ENCODE measurements at regions not wholly inside any gene's neighbourhood (a gene's known extent, or its start where the extent isn't known, plus 50 kb on each side); places are given as distances from the start of the nearest gene placed in this dataset.
"Not testable (repeated sequence)": the region's sequence is repeated elsewhere in the genome, so short reads cannot be mapped to it uniquely, and the experiment has no call there.

DNA sequence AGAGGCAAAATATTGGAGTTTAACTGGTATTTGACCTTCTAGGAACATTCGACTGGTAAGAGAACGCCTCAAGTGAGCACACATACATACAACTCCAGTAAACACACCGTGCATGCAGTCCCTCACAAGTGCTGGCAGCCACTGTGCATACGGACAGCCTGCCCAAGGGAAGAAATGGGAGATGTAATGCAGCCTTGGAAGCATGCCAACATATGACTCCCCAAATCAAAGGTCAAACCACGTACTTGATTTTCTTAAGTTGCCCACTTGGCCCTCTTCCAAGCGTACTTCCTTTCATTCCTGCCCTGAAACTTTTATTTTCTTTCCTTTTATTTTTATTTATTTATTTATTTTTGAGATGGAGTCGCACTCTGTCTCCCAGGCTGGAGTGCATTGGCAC, 206.6 kb downstream of the SPRY1 start:
- no peaks in the 10 kb centered on the region for H3K27me3 ChIP-seq (ENCODE audit: insufficient read depth, low read length)
- H3K4me1 ChIP-seq (ENCODE audit: insufficient read depth, low read length): peaks cover 4% of the 10 kb centered on the region
- no peaks in the 10 kb centered on the region for H3K9me3 ChIP-seq (ENCODE audit: insufficient read depth, low read depth, low read length)
- no peak overlapping the region for H3K4me3 Mint-ChIP-seq (ENCODE audit: unreplicated experiment)
- H2AFZ ChIP-seq (ENCODE audit: low read depth, low read length): no peak overlapping the region
- no peak for TF ChIP-seq EZH2 (IDR thresholded peaks at IDR 0.05; ENCODE audit: insufficient read depth, low read length)
- TF ChIP-seq, protein P1, sequence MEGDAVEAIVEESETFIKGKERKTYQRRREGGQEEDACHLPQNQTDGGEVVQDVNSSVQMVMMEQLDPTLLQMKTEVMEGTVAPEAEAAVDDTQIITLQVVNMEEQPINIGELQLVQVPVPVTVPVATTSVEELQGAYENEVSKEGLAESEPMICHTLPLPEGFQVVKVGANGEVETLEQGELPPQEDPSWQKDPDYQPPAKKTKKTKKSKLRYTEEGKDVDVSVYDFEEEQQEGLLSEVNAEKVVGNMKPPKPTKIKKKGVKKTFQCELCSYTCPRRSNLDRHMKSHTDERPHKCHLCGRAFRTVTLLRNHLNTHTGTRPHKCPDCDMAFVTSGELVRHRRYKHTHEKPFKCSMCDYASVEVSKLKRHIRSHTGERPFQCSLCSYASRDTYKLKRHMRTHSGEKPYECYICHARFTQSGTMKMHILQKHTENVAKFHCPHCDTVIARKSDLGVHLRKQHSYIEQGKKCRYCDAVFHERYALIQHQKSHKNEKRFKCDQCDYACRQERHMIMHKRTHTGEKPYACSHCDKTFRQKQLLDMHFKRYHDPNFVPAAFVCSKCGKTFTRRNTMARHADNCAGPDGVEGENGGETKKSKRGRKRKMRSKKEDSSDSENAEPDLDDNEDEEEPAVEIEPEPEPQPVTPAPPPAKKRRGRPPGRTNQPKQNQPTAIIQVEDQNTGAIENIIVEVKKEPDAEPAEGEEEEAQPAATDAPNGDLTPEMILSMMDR (IDR thresholded peaks at IDR 0.05; ENCODE audit: insufficient read depth, low read depth, low read length): no peak
- FAIRE-seq (no peak), DNase-seq (ENCODE audit: low read depth) (peak; percentile 42)
- H3K4me3 ChIP-seq (ENCODE audit: insufficient read depth, low read depth, low read length): no peak overlapping the region
- no peak overlapping the region for H3K27ac Mint-ChIP-seq (ENCODE audit: unreplicated experiment)
- H3K9ac ChIP-seq (ENCODE audit: low read length): no peak overlapping the region
- H3K9me3 Mint-ChIP-seq (ENCODE audit: unreplicated experiment): peaks cover 4% of the 10 kb centered on the region
- no peaks in the 10 kb centered on the region for H3K36me3 ChIP-seq (ENCODE audit: insufficient read depth, low read length)
- no peaks in the 10 kb centered on the region for H3K79me2 ChIP-seq (ENCODE audit: insufficient read depth, low read length)
- no peaks in the 10 kb centered on the region for H4K20me1 ChIP-seq (ENCODE audit: insufficient read depth, low read length)
- H3K4me2 ChIP-seq (ENCODE audit: low read length): no peak overlapping the region
- no peaks in the 10 kb centered on the region for H3K36me3 Mint-ChIP-seq (ENCODE audit: low read depth, unreplicated experiment)
- H3K27me3 Mint-ChIP-seq (ENCODE audit: low read depth, unreplicated experiment): no peaks in the 10 kb centered on the region
- H3K4me1 Mint-ChIP-seq (ENCODE audit: low read depth, unreplicated experiment): peaks cover 15% of the 10 kb centered on the region
- H3K27ac ChIP-seq (ENCODE audit: low read depth, low read length): no peak overlapping the region

DNA sequence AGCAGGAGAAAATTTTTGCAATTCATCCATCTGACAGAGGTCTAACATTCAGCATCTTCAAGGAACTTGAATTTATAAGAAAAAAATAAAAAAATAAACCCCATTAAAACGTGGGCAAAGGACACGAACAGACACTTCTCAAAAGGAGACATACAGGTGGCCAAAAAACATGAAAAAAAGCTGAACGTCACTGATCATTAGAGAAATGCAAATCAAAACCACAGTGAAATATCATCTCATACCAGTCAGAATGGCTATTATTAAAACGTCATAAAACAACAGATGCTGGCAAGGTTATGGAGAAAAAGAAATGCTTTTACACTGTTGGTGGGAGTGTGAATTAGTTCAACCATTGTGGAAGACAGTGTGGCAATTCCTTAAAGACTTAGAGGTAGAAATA, 209.2 kb downstream of the SPRY1 start:
- not testable (repeated sequence) for H3K27me3 ChIP-seq (ENCODE audit: insufficient read depth, low read length); H3K4me3 Mint-ChIP-seq (ENCODE audit: unreplicated experiment); H3K36me3 ChIP-seq (ENCODE audit: insufficient read depth, low read length); H4K20me1 ChIP-seq (ENCODE audit: insufficient read depth, low read length); H3K27ac ChIP-seq (ENCODE audit: low read depth, low read length); H3K36me3 Mint-ChIP-seq (ENCODE audit: low read depth, unreplicated experiment); H3K27ac Mint-ChIP-seq (ENCODE audit: unreplicated experiment); H2AFZ ChIP-seq (ENCODE audit: low read depth, low read length); DNase-seq (ENCODE audit: low read depth); H3K9me3 ChIP-seq (ENCODE audit: insufficient read depth, low read depth, low read length); H3K27me3 Mint-ChIP-seq (ENCODE audit: low read depth, unreplicated experiment); H3K4me1 Mint-ChIP-seq (ENCODE audit: low read depth, unreplicated experiment); H3K4me3 ChIP-seq (ENCODE audit: insufficient read depth, low read depth, low read length); H3K9ac ChIP-seq (ENCODE audit: low read length); H3K79me2 ChIP-seq (ENCODE audit: insufficient read depth, low read length); H3K9me3 Mint-ChIP-seq (ENCODE audit: unreplicated experiment); H3K4me2 ChIP-seq (ENCODE audit: low read length); H3K4me1 ChIP-seq (ENCODE audit: insufficient read depth, low read length); FAIRE-seq

DNA sequence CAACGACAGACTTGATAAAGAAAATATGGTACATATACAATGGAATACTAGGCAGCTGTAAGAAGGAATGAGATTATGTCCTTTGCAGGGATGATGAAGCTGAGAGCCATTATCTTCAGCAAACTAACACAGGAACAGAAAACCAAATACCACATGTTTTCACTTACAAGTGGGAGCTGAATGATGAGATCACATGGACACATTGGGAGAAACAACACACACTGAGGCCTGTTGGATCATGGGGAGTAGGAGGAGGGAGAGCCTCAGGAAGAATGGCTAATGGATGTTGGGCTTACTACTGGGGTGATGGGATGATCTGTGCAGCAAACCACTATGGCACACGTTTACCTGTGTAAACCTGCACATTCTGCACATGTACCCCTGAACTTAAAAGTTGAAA, 209.7 kb downstream of the SPRY1 start:
- DNase-seq (ENCODE audit: low read depth) (no peak), FAIRE-seq (no peak)
- no peak overlapping the region for H3K27ac Mint-ChIP-seq (ENCODE audit: unreplicated experiment)

More for the DNA sequence above, 209.7 kb downstream of the SPRY1 start:
- H3K9me3 Mint-ChIP-seq (ENCODE audit: unreplicated experiment): peaks cover 4% of the 10 kb centered on the region
- H3K4me3 Mint-ChIP-seq (ENCODE audit: unreplicated experiment): no peak overlapping the region
- H3K4me1 Mint-ChIP-seq (ENCODE audit: low read depth, unreplicated experiment): no peaks in the 10 kb centered on the region
- no peaks in the 10 kb centered on the region for H4K20me1 ChIP-seq (ENCODE audit: insufficient read depth, low read length)
- H3K4me1 ChIP-seq (ENCODE audit: insufficient read depth, low read length): no peaks in the 10 kb centered on the region
- no peak overlapping the region for H3K27ac ChIP-seq (ENCODE audit: low read depth, low read length)
- no peaks in the 10 kb centered on the region for H3K36me3 ChIP-seq (ENCODE audit: insufficient read depth, low read length)
- H3K9ac ChIP-seq (ENCODE audit: low read length): no peak overlapping the region
- no peak overlapping the region for H2AFZ ChIP-seq (ENCODE audit: low read depth, low read length)
- no peaks in the 10 kb centered on the region for H3K9me3 ChIP-seq (ENCODE audit: insufficient read depth, low read depth, low read length)
- TF ChIP-seq, protein P1 (IDR thresholded peaks at IDR 0.05; ENCODE audit: insufficient read depth, low read depth, low read length): no peak
- no peak for TF ChIP-seq EZH2 (IDR thresholded peaks at IDR 0.05; ENCODE audit: insufficient read depth, low read length)
- H3K4me3 ChIP-seq (ENCODE audit: insufficient read depth, low read depth, low read length): no peak overlapping the region
- H3K79me2 ChIP-seq (ENCODE audit: insufficient read depth, low read length): no peaks in the 10 kb centered on the region
- no peaks in the 10 kb centered on the region for H3K27me3 Mint-ChIP-seq (ENCODE audit: low read depth, unreplicated experiment)
- H3K4me2 ChIP-seq (ENCODE audit: low read length): no peak overlapping the region
- H3K36me3 Mint-ChIP-seq (ENCODE audit: low read depth, unreplicated experiment): no peaks in the 10 kb centered on the region
- no peaks in the 10 kb centered on the region for H3K27me3 ChIP-seq (ENCODE audit: insufficient read depth, low read length)
